ENCODE measurements at regions not wholly inside any gene's neighbourhood (a gene's known extent, or its start where the extent isn't known, plus 50 kb on each side); places are given as distances from the start of the nearest gene placed in this dataset.

GRCh38 chr14:30179381-30180130, 251.9 kb upstream of the PRKD1 start:
- Histone ChIP-seq H3K9ac (ENCODE audit: low read length in 3 of 3) (no peak overlapping the region), H3K4me1 (ENCODE audit: control insufficient read depth in 2 of 3, insufficient read depth in 2 of 3, low read depth in 1 of 3, low read length in 3 of 3) (peaks cover 0 to 3% (median 0%) of the 10 kb centered on the region in 3 donors), H3K36me3 (ENCODE audit: control insufficient read depth in 2 of 3, insufficient read depth in 3 of 3, low read length in 3 of 3) (no peaks in the 10 kb centered on the region), H3K9me3 (ENCODE audit: control insufficient read depth in 2 of 3, insufficient read depth in 1 of 3, low read length in 3 of 3) (no peaks in the 10 kb centered on the region), H3K4me3 (ENCODE audit: low read length in 3 of 3) (no peak overlapping the region), H3K27me3 (ENCODE audit: control insufficient read depth, insufficient read depth, low read length) (no peaks in the 10 kb centered on the region), H3K27ac (ENCODE audit: low read depth in 2 of 2, low read length in 2 of 2) (no peak overlapping the region)
- DNase-seq (no peak), FAIRE-seq (no peak)
- TF ChIP-seq CTCF (IDR thresholded peaks at IDR 0.05; ENCODE audit: borderline replicate concordance, extremely low read depth, insufficient read depth): no peak
- intact Hi-C loops (cut with DNase I): no loop called here

GRCh38 chr14:30180219-30180618, 252.6 kb upstream of the PRKD1 start:
- no peak overlapping the region for H3K4me3 ChIP-seq (ENCODE audit: low read length in 3 of 3)
- DNase-seq (no peak), FAIRE-seq (no peak)
- peak overlapping the region in 1 of 2 donors; percentile 55 for H3K27ac ChIP-seq (ENCODE audit: low read depth in 2 of 2, low read length in 2 of 2)
- no peaks in the 10 kb centered on the region for H3K36me3 ChIP-seq (ENCODE audit: control insufficient read depth in 2 of 3, insufficient read depth in 3 of 3, low read length in 3 of 3)
- no peak overlapping the region for H3K9ac ChIP-seq (ENCODE audit: low read length in 3 of 3)
- no peaks in the 10 kb centered on the region for H3K27me3 ChIP-seq (ENCODE audit: control insufficient read depth, insufficient read depth, low read length)
- H3K9me3 ChIP-seq (ENCODE audit: control insufficient read depth in 2 of 3, insufficient read depth in 1 of 3, low read length in 3 of 3): no peaks in the 10 kb centered on the region
- intact Hi-C loops (cut with DNase I): no loop called here
- peaks cover 0 to 3% (median 0%) of the 10 kb centered on the region in 3 donors for H3K4me1 ChIP-seq (ENCODE audit: control insufficient read depth in 2 of 3, insufficient read depth in 2 of 3, low read depth in 1 of 3, low read length in 3 of 3)
- TF ChIP-seq CTCF (IDR thresholded peaks at IDR 0.05; ENCODE audit: borderline replicate concordance, extremely low read depth, insufficient read depth): no peak

- Histone ChIP-seq H3K27ac (ENCODE audit: low read depth in 2 of 2, low read length in 2 of 2) (no peak overlapping the region), H3K9ac (ENCODE audit: low read length in 3 of 3) (no peak overlapping the region), H3K4me1 (ENCODE audit: control insufficient read depth in 2 of 3, insufficient read depth in 2 of 3, low read depth in 1 of 3, low read length in 3 of 3) (peaks cover 0 to 3% (median 0%) of the 10 kb centered on the region in 3 donors), H3K27me3 (ENCODE audit: control insufficient read depth, insufficient read depth, low read length) (no peaks in the 10 kb centered on the region), H3K4me3 (ENCODE audit: low read length in 3 of 3) (no peak overlapping the region), H3K9me3 (ENCODE audit: control insufficient read depth in 2 of 3, insufficient read depth in 1 of 3, low read length in 3 of 3) (no peaks in the 10 kb centered on the region), H3K36me3 (ENCODE audit: control insufficient read depth in 2 of 3, insufficient read depth in 3 of 3, low read length in 3 of 3) (no peaks in the 10 kb centered on the region)
- no peak for TF ChIP-seq CTCF (IDR thresholded peaks at IDR 0.05; ENCODE audit: borderline replicate concordance, extremely low read depth, insufficient read depth)
- FAIRE-seq: no peak
- no peak for DNase-seq
- intact Hi-C loops (cut with DNase I): no loop called here
Observed at GRCh38 chr14:30185832-30186231, 258.2 kb upstream of the PRKD1 start.
